CD14-positive monocyte (primary cell): ENCODE measurements at regions not wholly inside any gene's neighbourhood (a gene's known extent, or its start where the extent isn't known, plus 50 kb on each side); places are given as distances from the start of the nearest gene placed in this dataset.

ENCODE experiments used
- DNase-seq, 3 donors: peaks; one replicate each; pipeline ENCODE4 v3.0.0-alpha.2; 2011 to 2022
- H2AFZ ChIP-seq: 2 replicates; pipeline ENCODE4 v1.6.0; 2012; ENCODE audit warnings: mild to moderate bottlenecking, low read depth, low read length, inconsistent platforms; ENCODE audit not compliant: insufficient read depth, poor library complexity, severe bottlenecking
- H3K27ac ChIP-seq, 2 donors: 1 replicate in 1 of 2; 2 replicates in 1 of 2; pipeline ENCODE4 v1.5.1; 2012 to 2013; ENCODE audit warnings: low read length in 2 of 2, control low read depth in 1 of 2, inconsistent platforms in 1 of 2, low read depth in 1 of 2, mild to moderate bottlenecking in 1 of 2
- H3K27me3 ChIP-seq, 2 donors: one replicate each; pipeline versions ENCODE4 v1.6.0 to v1.6.1; 2011 to 2013; ENCODE audit warnings: low read length in 2 of 2; ENCODE audit not compliant: control insufficient read depth in 2 of 2, insufficient read depth in 2 of 2
- H3K36me3 ChIP-seq, 2 donors: replicated peaks in 1 of 2; 1 replicate in 1 of 2; 2 replicates in 1 of 2; pipeline versions ENCODE4 v1.5.1 to v1.6.1; 2012 to 2013; ENCODE audit warnings: low read length in 2 of 2, control low read depth in 1 of 2, inconsistent platforms in 1 of 2, mild to moderate bottlenecking in 1 of 2; ENCODE audit not compliant: insufficient read depth in 2 of 2, control insufficient read depth in 1 of 2
- H3K4me1 ChIP-seq, 2 donors: 1 replicate in 1 of 2; 2 replicates in 1 of 2; pipeline versions ENCODE4 v1.5.1 to v1.6.1; 2012 to 2013; ENCODE audit warnings: low read length in 2 of 2, control low read depth in 1 of 2, inconsistent platforms in 1 of 2, mild to moderate bottlenecking in 1 of 2, moderate library complexity in 1 of 2; ENCODE audit not compliant: insufficient read depth in 2 of 2, control insufficient read depth in 1 of 2
- H3K4me2 ChIP-seq: replicated peaks from 2 replicates; pipeline ENCODE3; 2012; ENCODE audit warnings: low read length, moderate library complexity, mild to moderate bottlenecking; ENCODE audit not compliant: poor library complexity, severe bottlenecking; ENCODE audit errors: extremely low read depth
- H3K4me3 ChIP-seq, 3 experiments: fragments of 200-600 bp in 1 of 3; sonication (generic) in 1 of 3; replicated peaks in 1 of 3; 1 replicate in 2 of 3; 2 replicates in 1 of 3; pipeline ENCODE4 v1.5.1; 2011 to 2013; ENCODE audit warnings: low read length in 3 of 3, mild to moderate bottlenecking in 3 of 3, control low read depth in 2 of 3, low read depth in 2 of 3, inconsistent platforms in 1 of 3, moderate library complexity in 1 of 3
- H3K79me2 ChIP-seq: 2 replicates; pipeline ENCODE4 v1.6.0; 2012; ENCODE audit warnings: mild to moderate bottlenecking, control low read depth, inconsistent platforms, low read length, moderate library complexity; ENCODE audit not compliant: insufficient read depth
- H3K9ac ChIP-seq: 2 replicates; pipeline ENCODE4 v1.6.0; 2017; ENCODE audit warnings: low read length, mild to moderate bottlenecking; ENCODE audit not compliant: insufficient read depth, poor library complexity, severe bottlenecking
- H3K9me3 ChIP-seq, 2 donors: replicated peaks in 1 of 2; 1 replicate in 1 of 2; 2 replicates in 1 of 2; pipeline versions ENCODE4 v1.5.1 to v1.6.1; 2012 to 2013; ENCODE audit warnings: low read length in 2 of 2, control low read depth in 1 of 2; ENCODE audit not compliant: control insufficient read depth in 1 of 2, insufficient read depth in 1 of 2
- H4K20me1 ChIP-seq: 2 replicates; pipeline ENCODE4 v1.6.0; 2012; ENCODE audit warnings: mild to moderate bottlenecking, low read length, control low read depth, moderate library complexity; ENCODE audit not compliant: insufficient read depth
- H3K27ac Mint-ChIP-seq, 7 donors: one replicate each; pipeline ENCODE4 v1.8.0; 2020; ENCODE audit warnings: mild to moderate bottlenecking in 7 of 7, mixed read lengths in 7 of 7, moderate library complexity in 6 of 7, inconsistent platforms in 2 of 7
- H3K27me3 Mint-ChIP-seq, 3 donors: one replicate each; pipeline ENCODE4 v1.8.0; 2021 to 2022; ENCODE audit warnings: low read depth in 3 of 3, mild to moderate bottlenecking in 3 of 3, mixed read lengths in 3 of 3, moderate library complexity in 3 of 3, inconsistent platforms in 1 of 3
- H3K36me3 Mint-ChIP-seq, 2 donors: one replicate each; pipeline ENCODE4 v1.8.0; 2020; ENCODE audit warnings: mixed read lengths in 2 of 2, inconsistent platforms in 1 of 2, mild to moderate bottlenecking in 1 of 2
- H3K4me1 Mint-ChIP-seq: one replicate; pipeline ENCODE4 v1.8.0; 2020; ENCODE audit warnings: mild to moderate bottlenecking, mixed read lengths
- H3K4me3 Mint-ChIP-seq, 2 donors: one replicate each; pipeline ENCODE4 v1.8.0; 2020; ENCODE audit warnings: mild to moderate bottlenecking in 2 of 2, mixed read lengths in 2 of 2, moderate library complexity in 1 of 2
- H3K9me3 Mint-ChIP-seq, 7 donors: one replicate each; pipeline ENCODE4 v1.8.0; 2020 to 2022; ENCODE audit warnings: mixed read lengths in 7 of 7, mild to moderate bottlenecking in 6 of 7, moderate library complexity in 6 of 7, inconsistent platforms in 2 of 7
- CTCF ChIP-seq: fragments of 200-600 bp; IDR thresholded peaks from one replicate; pipeline ENCODE4 v1.8.0; 2022; ENCODE audit warnings: antibody characterized with exemption, mild to moderate bottlenecking
- WGBS: methylation state at CpG from one replicate; pipeline ENCODE4 v1.1.5; 2013; ENCODE audit warnings: missing lambda C conversion rate; ENCODE audit not compliant: insufficient coverage; 5-methylcytosine and 5-hydroxymethylcytosine counted together
- intact Hi-C, 2 donors: fragments of 100-400 bp; cut with micrococcal nuclease; formaldehyde crosslinking; loops; one replicate each; pipeline versions ENCODE4 v1.15.0 to v1.15.1; 2023

- no peak overlapping the region for H3K4me2 ChIP-seq
- no peaks in the 10 kb centered on the region for H3K4me1 Mint-ChIP-seq
- H3K4me1 ChIP-seq = no peaks in the 10 kb centered on the region
- H3K4me3 Mint-ChIP-seq = no peak overlapping the region
- peaks cover 0 to 3% (median 0%) of the 10 kb centered on the region in 3 donors for H3K27me3 Mint-ChIP-seq
- no peaks in the 10 kb centered on the region for H3K36me3 Mint-ChIP-seq
- H4K20me1 ChIP-seq = no peaks in the 10 kb centered on the region
- no peaks in the 10 kb centered on the region for H3K79me2 ChIP-seq
- H2AFZ ChIP-seq = no peak overlapping the region
- no peak for TF ChIP-seq CTCF
- peaks cover 0 to 11% (median 4%) of the 10 kb centered on the region in 7 donors for H3K9me3 Mint-ChIP-seq
- H3K27ac ChIP-seq = no peak overlapping the region
- no peaks in the 10 kb centered on the region for H3K9me3 ChIP-seq
- no peak overlapping the region for H3K9ac ChIP-seq
- no peak overlapping the region for H3K4me3 ChIP-seq
- intact Hi-C loops = no loop called here
- H3K36me3 ChIP-seq = no peaks in the 10 kb centered on the region
- WGBS = no CpG with 5 or more reads among the region's 1 CpG
- H3K27ac Mint-ChIP-seq = no peak overlapping the region
- DNase-seq = no peak
- H3K27me3 ChIP-seq = no peaks in the 10 kb centered on the region
Measured at GRCh38 chr16:51500306-51500705, 349.2 kb upstream of the SALL1 start.

GRCh38 chr16:51497541-51498211 lies 346.6 kb upstream of the SALL1 start:
- no peaks in the 10 kb centered on the region for H3K79me2 ChIP-seq
- no peak overlapping the region for H3K4me3 ChIP-seq
- Mint-ChIP-seq H3K36me3 (no peaks in the 10 kb centered on the region), H3K27me3 (peaks cover 0 to 2% (median 1%) of the 10 kb centered on the region in 3 donors), H3K4me3 (no peak overlapping the region), H3K9me3 (peaks cover 0 to 14% (median 1%) of the 10 kb centered on the region in 7 donors), H3K4me1 (no peaks in the 10 kb centered on the region), H3K27ac (no peak overlapping the region)
- no peaks in the 10 kb centered on the region for H3K4me1 ChIP-seq
- H3K27me3 ChIP-seq = no peaks in the 10 kb centered on the region
- no CpG with 5 or more reads among the region's 2 CpGs for WGBS
- H3K36me3 ChIP-seq = no peaks in the 10 kb centered on the region
- no peak overlapping the region for H3K9ac ChIP-seq
- intact Hi-C loops = no loop called here
- H2AFZ ChIP-seq = no peak overlapping the region
- H3K4me2 ChIP-seq = no peak overlapping the region
- DNase-seq = no peak
- H3K9me3 ChIP-seq = peaks cover 0 to 3% of the 10 kb centered on the region in 2 donors
- no peak for TF ChIP-seq CTCF
- H3K27ac ChIP-seq = no peak overlapping the region
- H4K20me1 ChIP-seq = no peaks in the 10 kb centered on the region
